ENCODE measurements at regions not wholly inside any gene's neighbourhood (a gene's known extent, or its start where the extent isn't known, plus 50 kb on each side); places are given as distances from the start of the nearest gene placed in this dataset.

- intact Hi-C loops (cut with micrococcal nuclease): no loop called here
Measured at GRCh38 chr6:25061289-25061936, 125.7 kb upstream of the RIPOR2 start.

- intact Hi-C loops (cut with micrococcal nuclease): no loop called here
Measured at GRCh38 chr6:25062070-25062811, 126.5 kb upstream of the RIPOR2 start.

GRCh38 chr6:25064006-25064405 is 128.2 kb upstream of the RIPOR2 start:
- intact Hi-C loops (cut with micrococcal nuclease): no loop called here

- intact Hi-C loops (cut with micrococcal nuclease): no loop called here
Measured at GRCh38 chr6:25065666-25066065, 129.9 kb upstream of the RIPOR2 start.

GRCh38 chr6:25066593-25066992 is 130.8 kb upstream of the RIPOR2 start:
- intact Hi-C loops (cut with micrococcal nuclease): no loop called here

- intact Hi-C loops (cut with micrococcal nuclease): no loop called here
Measured at GRCh38 chr6:25068866-25069265, 133.1 kb upstream of the RIPOR2 start.

- intact Hi-C loops (cut with micrococcal nuclease): loop anchor here (1.0 to 5.0 kb wide), 12 partner anchors 14 to 489 kb away; partner anchors contain the start of genes C6orf62 and GMNN
Measured at GRCh38 chr6:25070547-25071366, 135.0 kb upstream of the RIPOR2 start.

GRCh38 chr6:25078141-25078540 is 142.4 kb upstream of the RIPOR2 start:
- intact Hi-C loops (cut with micrococcal nuclease): no loop called here

- intact Hi-C loops (cut with micrococcal nuclease): loop anchor here (2.0 kb wide), 1 partner anchor 15 kb away; no protein-coding TSS in a partner anchor
Measured at GRCh38 chr6:25083784-25084507, 148.2 kb upstream of the RIPOR2 start.

GRCh38 chr6:25084508-25084833 is 148.7 kb upstream of the RIPOR2 start:
- intact Hi-C loops (cut with micrococcal nuclease): loop anchor here (2.0 kb wide), 1 partner anchor 14 kb away; no protein-coding TSS in a partner anchor

- intact Hi-C loops (cut with micrococcal nuclease): loop anchor here (2.0 kb wide), 1 partner anchor 13 kb away; no protein-coding TSS in a partner anchor
Measured at GRCh38 chr6:25085756-25086155, 150.0 kb upstream of the RIPOR2 start.

GRCh38 chr6:25086500-25087091 is 150.8 kb upstream of the RIPOR2 start:
- intact Hi-C loops (cut with micrococcal nuclease): no loop called here

- intact Hi-C loops (cut with micrococcal nuclease): no loop called here
Measured at GRCh38 chr6:25088513-25088912, 152.8 kb upstream of the RIPOR2 start.

GRCh38 chr6:25089442-25089841 is 153.7 kb upstream of the RIPOR2 start:
- intact Hi-C loops (cut with micrococcal nuclease): no loop called here

GRCh38 chr6:25094726-25095125 is 159.0 kb upstream of the RIPOR2 start:
- intact Hi-C loops (cut with micrococcal nuclease): no loop called here

GRCh38 chr6:25100288-25100687 is 164.5 kb upstream of the RIPOR2 start:
- intact Hi-C loops (cut with micrococcal nuclease): no loop called here

- intact Hi-C loops (cut with micrococcal nuclease): loop anchor here (1.0 kb wide), 1 partner anchor 9 kb away; no protein-coding TSS in a partner anchor
Measured at GRCh38 chr6:25103603-25104002, 167.8 kb upstream of the RIPOR2 start.

- intact Hi-C loops (cut with micrococcal nuclease): no loop called here
Measured at GRCh38 chr6:25105070-25105925, 169.5 kb upstream of the RIPOR2 start.

- intact Hi-C loops (cut with micrococcal nuclease): no loop called here
Measured at GRCh38 chr6:25107218-25107617, 171.5 kb upstream of the RIPOR2 start.

GRCh38 chr6:25111782-25112181 is 167.4 kb upstream of the CARMIL1 start:
- intact Hi-C loops (cut with micrococcal nuclease): loop anchor here (1.0 kb wide), 1 partner anchor 8 kb away; no protein-coding TSS in a partner anchor

Data from T-helper 1 cell treated with Interleukin-12 subunit alpha and Interleukin-12 subunit beta and Interleukin-4 antibody, amounts not matched to agents 30 ng/mL and 1 ng/mL, for 36 hours (primary cell).